Activated CD4-positive, alpha-beta T cell treated with anti-CD3 and anti-CD28 coated beads for 36 hours (primary cell): ENCODE measurements at regions not wholly inside any gene's neighbourhood (a gene's known extent, or its start where the extent isn't known, plus 50 kb on each side); places are given as distances from the start of the nearest gene placed in this dataset.
"Not testable (repeated sequence)": the region's sequence is repeated elsewhere in the genome, so short reads cannot be mapped to it uniquely, and the experiment has no call there.

Source experiments
- ATAC-seq: fragments of 200-7000 bp; cut with Tn5 transposase; one replicate; pipeline ENCODE4 v1.10.0; 2021; ENCODE audit warnings: mild to moderate bottlenecking, moderate library complexity
- CTCF ChIA-PET: fragments of 350-600 bp; sonication (Branson Sonifier 250); formaldehyde crosslinking; loops from one replicate; lab custom pipeline; 2021; ENCODE audit warnings: antibody characterized with exemption; lab: Charles Lee
- POLR2A ChIA-PET: fragments of 350-600 bp; sonication (Branson Sonifier 250); formaldehyde crosslinking; loops from one replicate; lab custom pipeline; 2021; ENCODE audit warnings: antibody characterized with exemption, inconsistent platforms; lab: Charles Lee
- DNase-seq: peaks from one replicate; pipeline ENCODE4 v3.0.0-alpha.2; 2020
- H3K27ac Mint-ChIP-seq: one replicate; pipeline ENCODE4 v1.8.0; 2021; ENCODE audit warnings: mixed read lengths
- H3K27me3 Mint-ChIP-seq: one replicate; pipeline ENCODE4 v1.8.0; 2021; ENCODE audit warnings: mixed read lengths
- H3K36me3 Mint-ChIP-seq: one replicate; pipeline ENCODE4 v1.8.0; 2021; ENCODE audit warnings: low read depth, mixed read lengths
- H3K4me1 Mint-ChIP-seq: one replicate; pipeline ENCODE4 v1.8.0; 2021; ENCODE audit warnings: mixed read lengths
- H3K4me3 Mint-ChIP-seq: one replicate; pipeline ENCODE4 v1.8.0; 2021; ENCODE audit warnings: mild to moderate bottlenecking, moderate library complexity, mixed read lengths
- H3K9me3 Mint-ChIP-seq: one replicate; pipeline ENCODE4 v1.8.0; 2021; ENCODE audit warnings: low read depth, mixed read lengths
- intact Hi-C, 2 experiments: fragments of 100-400 bp; cut with DNase I in 1 of 2; cut with micrococcal nuclease in 1 of 2; formaldehyde crosslinking; loops; one replicate each; pipeline versions ENCODE4 v1.14.2 to v1.15.1; 2022 to 2024; cut with DNase I, micrococcal nuclease

GRCh38 chr4:20196476-20196875 is 55.2 kb upstream of the SLIT2 start:
- intact Hi-C loops: no loop called here
- no peak overlapping the region for H3K4me3 Mint-ChIP-seq
- no peaks in the 10 kb centered on the region for H3K36me3 Mint-ChIP-seq
- no peaks in the 10 kb centered on the region for H3K4me1 Mint-ChIP-seq
- H3K9me3 Mint-ChIP-seq: peaks cover 1% of the 10 kb centered on the region
- ATAC-seq (no peak), DNase-seq (no peak)
- ChIA-PET CTCF (no interaction called here), POLR2A (no interaction called here)
- no peak overlapping the region for H3K27ac Mint-ChIP-seq
- H3K27me3 Mint-ChIP-seq: no peaks in the 10 kb centered on the region

- H3K4me1 Mint-ChIP-seq: no peaks in the 10 kb centered on the region
- intact Hi-C loops: no loop called here
- no peak overlapping the region for H3K27ac Mint-ChIP-seq
- H3K36me3 Mint-ChIP-seq: no peaks in the 10 kb centered on the region
- peaks cover 5% of the 10 kb centered on the region for H3K9me3 Mint-ChIP-seq
- ATAC-seq: no peak
- H3K4me3 Mint-ChIP-seq: no peak overlapping the region
- no peaks in the 10 kb centered on the region for H3K27me3 Mint-ChIP-seq
- no peak for DNase-seq
- CTCF ChIA-PET: no interaction called here
- POLR2A ChIA-PET: no interaction called here
Measured at GRCh38 chr4:20195071-20195885, 56.4 kb upstream of the SLIT2 start.

- H3K4me3 Mint-ChIP-seq: no peak overlapping the region
- H3K27me3 Mint-ChIP-seq: no peaks in the 10 kb centered on the region
- ATAC-seq: no peak
- peaks cover 8% of the 10 kb centered on the region for H3K9me3 Mint-ChIP-seq
- H3K27ac Mint-ChIP-seq: no peak overlapping the region
- H3K4me1 Mint-ChIP-seq: no peaks in the 10 kb centered on the region
- no peak for DNase-seq
- intact Hi-C loops: no loop called here
- POLR2A ChIA-PET: no interaction called here
- CTCF ChIA-PET: no interaction called here
- no peaks in the 10 kb centered on the region for H3K36me3 Mint-ChIP-seq
Measured at GRCh38 chr4:20194123-20195013, 57.3 kb upstream of the SLIT2 start.

- H3K4me1 Mint-ChIP-seq: no peaks in the 10 kb centered on the region
- no peaks in the 10 kb centered on the region for H3K36me3 Mint-ChIP-seq
- peaks cover 8% of the 10 kb centered on the region for H3K9me3 Mint-ChIP-seq
- ChIA-PET CTCF (no interaction called here), POLR2A (no interaction called here)
- no peak overlapping the region for H3K27ac Mint-ChIP-seq
- ATAC-seq: no peak
- intact Hi-C loops: no loop called here
- no peak for DNase-seq
- no peaks in the 10 kb centered on the region for H3K27me3 Mint-ChIP-seq
- no peak overlapping the region for H3K4me3 Mint-ChIP-seq
Measured at GRCh38 chr4:20193141-20193936, 58.4 kb upstream of the SLIT2 start.

GRCh38 chr4:20192736-20193135 is 59.0 kb upstream of the SLIT2 start:
- ATAC-seq: no peak
- H3K4me1 Mint-ChIP-seq: no peaks in the 10 kb centered on the region
- no peak overlapping the region for H3K4me3 Mint-ChIP-seq
- CTCF ChIA-PET: no interaction called here
- intact Hi-C loops: no loop called here
- no peaks in the 10 kb centered on the region for H3K27me3 Mint-ChIP-seq
- POLR2A ChIA-PET: no interaction called here
- H3K9me3 Mint-ChIP-seq: peaks cover 10% of the 10 kb centered on the region
- no peak for DNase-seq
- H3K27ac Mint-ChIP-seq: no peak overlapping the region
- H3K36me3 Mint-ChIP-seq: no peaks in the 10 kb centered on the region

GRCh38 chr4:20185103-20185502 is 66.6 kb upstream of the SLIT2 start:
- H3K4me3 Mint-ChIP-seq: no peak overlapping the region
- no peaks in the 10 kb centered on the region for H3K4me1 Mint-ChIP-seq
- POLR2A ChIA-PET: no interaction called here
- no peaks in the 10 kb centered on the region for H3K27me3 Mint-ChIP-seq
- ATAC-seq: no peak
- intact Hi-C loops: no loop called here
- CTCF ChIA-PET: no interaction called here
- no peaks in the 10 kb centered on the region for H3K36me3 Mint-ChIP-seq
- DNase-seq: no peak
- H3K27ac Mint-ChIP-seq: no peak overlapping the region
- H3K9me3 Mint-ChIP-seq: peaks cover 13% of the 10 kb centered on the region

- H3K4me3 Mint-ChIP-seq, H3K4me1 Mint-ChIP-seq, H3K9me3 Mint-ChIP-seq, CTCF ChIA-PET, intact Hi-C loops, DNase-seq, H3K36me3 Mint-ChIP-seq, ATAC-seq, H3K27me3 Mint-ChIP-seq, H3K27ac Mint-ChIP-seq, POLR2A ChIA-PET: not testable (repeated sequence)
Measured at GRCh38 chr4:20183131-20183530, 68.6 kb upstream of the SLIT2 start.

GRCh38 chr4:20181926-20182325 is 69.8 kb upstream of the SLIT2 start:
- intact Hi-C loops: no loop called here
- Mint-ChIP-seq H3K4me1 (no peaks in the 10 kb centered on the region), H3K27me3 (no peaks in the 10 kb centered on the region), H3K36me3 (no peaks in the 10 kb centered on the region), H3K27ac (no peak overlapping the region), H3K9me3 (peaks cover 12% of the 10 kb centered on the region), H3K4me3 (no peak overlapping the region)
- no peak for DNase-seq
- ChIA-PET CTCF (no interaction called here), POLR2A (no interaction called here)
- no peak for ATAC-seq

- H3K4me1 Mint-ChIP-seq: no peaks in the 10 kb centered on the region
- no peak for DNase-seq
- H3K9me3 Mint-ChIP-seq: peaks cover 12% of the 10 kb centered on the region
- no peak for ATAC-seq
- no peaks in the 10 kb centered on the region for H3K36me3 Mint-ChIP-seq
- no peak overlapping the region for H3K4me3 Mint-ChIP-seq
- no peaks in the 10 kb centered on the region for H3K27me3 Mint-ChIP-seq
- intact Hi-C loops: no loop called here
- CTCF ChIA-PET: no interaction called here
- POLR2A ChIA-PET: no interaction called here
- no peak overlapping the region for H3K27ac Mint-ChIP-seq
Measured at GRCh38 chr4:20180509-20180908, 71.2 kb upstream of the SLIT2 start.

GRCh38 chr4:20178902-20179576 is 72.7 kb upstream of the SLIT2 start:
- Mint-ChIP-seq H3K4me1 (no peaks in the 10 kb centered on the region), H3K36me3 (no peaks in the 10 kb centered on the region), H3K4me3 (no peak overlapping the region), H3K27ac (no peak overlapping the region), H3K27me3 (no peaks in the 10 kb centered on the region), H3K9me3 (peaks cover 5% of the 10 kb centered on the region)
- no peak for ATAC-seq
- intact Hi-C loops: no loop called here
- no peak for DNase-seq
- CTCF ChIA-PET: no interaction called here
- POLR2A ChIA-PET: no interaction called here

- H3K27me3 Mint-ChIP-seq: no peaks in the 10 kb centered on the region
Measured at GRCh38 chr4:20176881-20177280, 74.8 kb upstream of the SLIT2 start.

More at GRCh38 chr4:20176881-20177280, 74.8 kb upstream of the SLIT2 start:
- ChIA-PET POLR2A (no interaction called here), CTCF (no interaction called here)
- Mint-ChIP-seq H3K4me1 (no peaks in the 10 kb centered on the region), H3K27ac (no peak overlapping the region), H3K4me3 (no peak overlapping the region), H3K36me3 (no peaks in the 10 kb centered on the region), H3K9me3 (peaks cover 5% of the 10 kb centered on the region)
- no peak for ATAC-seq
- no peak for DNase-seq
- intact Hi-C loops: no loop called here
